Ureter (tissue), 1 donor: ENCODE measurements at regions not wholly inside any gene's neighbourhood (a gene's known extent, or its start where the extent isn't known, plus 50 kb on each side); places are given as distances from the start of the nearest gene placed in this dataset.

ENCODE experiments used
- DNase-seq: peaks from one replicate; pipeline ENCODE4 v3.0.0-alpha.2; 2020; ENCODE audit warnings: low spot score
- donor health status: DM: yes; HTN: yes; CAD: no.

GRCh38 chr18:78914249-78914935 lies 65.2 kb upstream of the SALL3 start:
- no peak for DNase-seq

- DNase-seq, result no peak
These were observed 64.1 kb upstream of the SALL3 start for GRCh38 chr18:78915446-78916008.

- no peak for DNase-seq
These were observed 60.9 kb upstream of the SALL3 start for GRCh38 chr18:78918707-78919106.

GRCh38 chr18:78919956-78920355 lies 59.7 kb upstream of the SALL3 start:
- DNase-seq, result no peak

GRCh38 chr18:78920456-78921138 lies 59.0 kb upstream of the SALL3 start:
- DNase-seq, result no peak

- DNase-seq, result no peak
These were observed 56.8 kb upstream of the SALL3 start for GRCh38 chr18:78922856-78923255.

- DNase-seq, result no peak
These were observed 55.3 kb upstream of the SALL3 start for GRCh38 chr18:78924301-78924700.

- no peak for DNase-seq
These were observed 54.7 kb upstream of the SALL3 start for GRCh38 chr18:78924786-78925540.

- DNase-seq, result no peak
These were observed 53.9 kb upstream of the SALL3 start for GRCh38 chr18:78925557-78926242.

- DNase-seq, result no peak
These were observed 53.4 kb upstream of the SALL3 start for GRCh38 chr18:78926243-78926615.

- no peak for DNase-seq
These were observed 52.5 kb upstream of the SALL3 start for GRCh38 chr18:78927156-78927555.

GRCh38 chr18:78927616-78928015 lies 52.0 kb upstream of the SALL3 start:
- no peak for DNase-seq

- DNase-seq, result no peak
These were observed 51.5 kb upstream of the SALL3 start for GRCh38 chr18:78928076-78928475.

- DNase-seq, result no peak
These were observed 50.1 kb upstream of the SALL3 start for GRCh38 chr18:78929516-78929915.
